ENCODE measurements at regions not wholly inside any gene's neighbourhood (a gene's known extent, or its start where the extent isn't known, plus 50 kb on each side); places are given as distances from the start of the nearest gene placed in this dataset.

GRCh38 chr4:180530787-180531186 lies 1712.4 kb upstream of the TENM3 start:
- TF ChIP-seq POLR2A (IDR thresholded peaks at IDR 0.05): no peak
- TF ChIP-seq CTCF (IDR thresholded peaks at IDR 0.05): no peak
